ENCODE measurements at regions not wholly inside any gene's neighbourhood (a gene's known extent, or its start where the extent isn't known, plus 50 kb on each side); places are given as distances from the start of the nearest gene placed in this dataset.
"Not testable (repeated sequence)": the region's sequence is repeated elsewhere in the genome, so short reads cannot be mapped to it uniquely, and the experiment has no call there.

DNA sequence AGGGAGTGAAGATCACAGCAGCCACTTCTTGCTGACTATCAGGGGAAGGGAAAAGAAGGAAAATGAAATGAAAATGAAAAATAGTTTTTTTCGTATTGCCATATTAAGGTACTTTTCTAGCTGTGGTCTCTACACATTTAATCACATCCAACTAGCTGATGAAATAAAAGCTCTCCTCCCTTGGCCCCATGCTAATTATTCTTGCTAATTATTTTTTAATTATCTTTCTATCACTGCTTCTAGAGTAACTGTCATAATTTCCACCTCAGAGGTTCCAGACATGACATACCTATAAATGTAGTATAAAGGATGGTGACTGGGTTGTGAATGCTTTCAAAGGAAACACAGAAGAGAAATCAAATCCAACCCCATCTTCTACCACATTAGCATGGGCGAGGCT lies 334.1 kb upstream of the MAN1A1 start:
- no peak for DNase-seq

DNA sequence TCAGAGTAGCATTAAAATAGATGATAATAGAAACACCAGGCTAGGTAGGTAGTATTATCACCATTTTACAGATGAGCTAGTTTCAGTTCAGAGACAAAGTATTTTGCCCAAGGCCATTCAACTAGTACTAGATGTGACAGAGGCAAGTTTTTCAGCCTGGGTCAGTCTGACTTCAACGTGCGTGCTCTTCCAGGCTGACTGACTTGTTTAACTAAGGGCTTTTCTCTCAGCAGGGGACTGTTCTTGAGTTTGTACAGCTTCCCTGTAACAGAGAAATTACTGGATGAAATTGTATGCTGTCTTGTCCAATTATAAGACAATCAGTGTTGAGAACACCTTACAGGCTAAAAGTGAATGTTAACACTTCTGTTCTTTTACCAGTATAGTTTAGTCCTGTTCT lies 333.5 kb upstream of the MAN1A1 start:
- no peak for DNase-seq

- DNase-seq = no peak
These were observed 329.4 kb upstream of the MAN1A1 start for GRCh38 chr6:119678961-119679360.

- DNase-seq = no peak
These were observed 327.8 kb upstream of the MAN1A1 start for GRCh38 chr6:119677384-119677783.

- no peak for DNase-seq
These were observed 327.4 kb upstream of the MAN1A1 start for GRCh38 chr6:119676961-119677360.

- DNase-seq = no peak
These were observed 326.7 kb upstream of the MAN1A1 start for GRCh38 chr6:119676230-119676629.

DNA sequence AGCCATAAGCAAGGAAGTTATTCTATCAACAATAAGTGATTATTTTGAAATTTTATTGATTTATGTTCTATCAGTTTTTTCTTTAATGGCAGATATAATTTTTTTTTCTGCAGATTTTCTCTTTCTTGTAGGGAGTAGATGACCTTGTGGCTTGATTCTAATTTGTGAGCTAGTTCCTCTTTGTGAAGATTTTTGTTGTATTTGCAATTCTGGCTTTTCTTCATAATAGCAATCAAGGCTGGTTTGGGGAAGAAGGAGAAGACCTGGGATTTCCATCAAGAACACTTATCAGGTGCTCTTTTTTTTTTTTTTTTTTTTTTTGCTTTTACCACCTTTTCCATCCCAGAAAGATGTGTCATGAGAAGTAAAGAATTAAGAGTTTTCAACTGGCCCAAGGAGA lies 324.2 kb upstream of the MAN1A1 start:
- no peak for DNase-seq

GRCh38 chr6:119672725-119673124 lies 323.2 kb upstream of the MAN1A1 start:
- no peak for DNase-seq

- DNase-seq = no peak
These were observed 321.5 kb upstream of the MAN1A1 start for GRCh38 chr6:119671105-119671504.

- DNase-seq = no peak
These were observed 319.7 kb upstream of the MAN1A1 start for GRCh38 chr6:119669221-119669620.

DNA sequence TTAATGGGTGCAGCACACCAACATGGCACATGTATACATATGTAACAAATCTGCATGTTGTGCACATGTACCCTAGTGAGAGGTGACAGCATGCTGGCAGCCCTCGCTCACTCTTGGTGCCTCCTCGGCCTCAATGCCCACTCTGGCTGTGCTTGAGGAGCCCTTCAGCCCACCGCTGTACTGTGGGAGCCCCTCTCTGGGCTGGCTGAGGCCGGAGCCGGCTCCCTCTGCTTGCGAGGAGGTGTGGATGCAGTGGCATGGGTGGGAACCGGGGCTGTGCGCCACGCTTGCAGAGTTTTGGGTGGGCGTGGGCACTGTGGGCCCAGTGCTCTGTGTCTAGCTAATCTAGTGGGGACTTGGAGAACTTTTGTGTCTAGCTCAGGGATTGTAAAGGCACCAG lies 315.9 kb upstream of the MAN1A1 start:
- DNase-seq = not testable (repeated sequence)

- no peak for DNase-seq
These were observed 312.1 kb upstream of the MAN1A1 start for GRCh38 chr6:119661628-119662027.

- DNase-seq = no peak
These were observed 311.5 kb upstream of the MAN1A1 start for GRCh38 chr6:119661078-119661477.

DNA sequence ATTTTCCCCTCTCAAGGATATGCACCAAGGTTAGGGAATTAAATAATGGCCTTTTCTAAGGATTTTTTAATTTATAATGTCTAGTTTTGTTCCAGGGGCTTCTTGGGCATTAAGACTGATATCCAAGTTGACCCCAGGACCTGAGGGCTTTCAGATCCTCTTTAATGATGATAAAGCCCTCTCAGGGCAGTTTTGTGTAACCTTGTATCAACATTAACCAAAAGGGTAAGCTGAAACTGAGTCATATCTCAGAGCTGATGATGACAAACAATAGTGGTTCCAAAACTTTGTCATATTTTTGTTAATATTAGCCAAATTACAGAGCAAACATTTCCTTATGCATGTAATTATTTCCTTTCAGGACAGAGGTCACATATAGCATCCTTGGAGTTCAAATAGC lies 309.4 kb upstream of the MAN1A1 start:
- DNase-seq = no peak

DNA sequence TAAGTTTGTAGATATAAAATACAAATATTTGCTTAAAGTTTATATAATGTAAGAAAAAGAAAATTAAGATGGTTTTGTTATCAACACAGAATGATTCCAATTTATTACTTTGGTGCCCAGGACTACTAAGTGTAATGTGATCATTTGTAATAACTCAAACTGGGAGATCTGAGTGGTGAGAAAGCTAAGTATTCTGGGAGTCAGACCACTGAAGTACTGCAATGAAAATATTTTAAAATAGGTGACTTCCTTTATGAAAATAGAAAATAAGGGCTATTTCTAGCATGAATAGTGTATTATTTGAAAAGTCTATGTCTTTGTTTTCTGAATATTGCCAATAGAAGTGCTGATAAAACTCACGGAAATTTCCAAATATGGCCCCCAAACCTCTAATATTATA lies 305.6 kb upstream of the MAN1A1 start:
- DNase-seq = no peak

- no peak for DNase-seq
These were observed 303.8 kb upstream of the MAN1A1 start for GRCh38 chr6:119653329-119653728.

- no peak for DNase-seq
These were observed 300.0 kb upstream of the MAN1A1 start for GRCh38 chr6:119649531-119649930.

GRCh38 chr6:119647309-119647708 lies 297.7 kb upstream of the MAN1A1 start:
- no peak for DNase-seq

DNA sequence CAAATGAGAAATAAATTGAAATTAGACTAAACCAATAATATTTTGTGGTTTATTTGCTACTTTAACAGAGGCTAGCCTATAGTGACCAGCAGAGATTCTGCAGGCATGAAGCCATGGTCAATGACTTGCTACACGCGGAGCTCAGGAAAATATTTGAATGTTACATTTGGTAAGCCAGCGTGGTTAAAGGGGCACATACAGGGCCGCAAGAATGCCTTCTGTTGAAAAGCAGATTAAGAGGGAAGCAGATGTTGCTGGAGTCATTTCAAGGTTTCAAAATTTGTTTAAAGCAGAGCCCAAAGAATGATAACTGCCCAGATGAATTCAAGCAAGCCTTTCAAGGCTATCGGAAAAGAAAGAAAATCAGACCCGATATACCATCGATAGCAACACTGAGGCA lies 294.3 kb upstream of the MAN1A1 start:
- no peak for DNase-seq

DNA sequence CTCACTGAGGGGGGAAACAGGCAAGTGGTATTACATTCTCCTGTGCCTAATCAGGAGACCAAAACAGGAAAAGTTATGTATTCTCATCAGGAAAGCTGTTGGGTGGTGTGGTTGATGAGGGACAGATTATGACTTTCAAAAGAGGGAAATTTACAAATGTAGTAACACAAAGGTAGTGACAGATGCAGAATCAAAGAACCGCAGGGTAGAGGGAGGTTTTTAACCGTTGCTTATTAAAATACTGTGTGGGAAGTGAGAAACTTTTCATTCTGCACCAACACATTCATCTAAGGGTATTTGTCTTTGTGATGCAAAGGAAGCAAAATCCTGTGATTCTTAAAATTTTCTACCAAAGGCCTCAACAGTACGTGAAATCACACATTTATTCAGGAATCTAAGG lies 288.2 kb upstream of the MAN1A1 start:
- DNase-seq = no peak

- DNase-seq = no peak
These were observed 286.5 kb upstream of the MAN1A1 start for GRCh38 chr6:119636060-119636459.

DNA sequence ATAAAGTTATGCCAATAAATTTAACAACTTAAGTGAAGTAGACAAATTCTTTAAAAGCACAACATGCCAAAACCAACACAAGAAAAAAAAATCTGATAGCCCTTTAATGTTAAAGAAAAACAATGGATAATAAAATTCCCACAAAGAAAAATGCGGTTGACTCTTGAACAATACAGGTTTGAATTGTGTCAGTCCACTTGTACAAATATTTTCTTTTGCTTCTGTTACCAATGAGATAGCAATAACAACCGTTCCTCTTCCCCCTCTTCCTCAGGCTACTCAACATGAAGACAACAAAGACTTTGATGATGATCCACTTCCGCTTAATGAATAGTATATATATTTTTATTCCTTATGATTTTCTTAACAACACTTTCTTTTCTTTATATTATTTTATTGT lies 283.9 kb upstream of the MAN1A1 start:
- DNase-seq = no peak

DNA sequence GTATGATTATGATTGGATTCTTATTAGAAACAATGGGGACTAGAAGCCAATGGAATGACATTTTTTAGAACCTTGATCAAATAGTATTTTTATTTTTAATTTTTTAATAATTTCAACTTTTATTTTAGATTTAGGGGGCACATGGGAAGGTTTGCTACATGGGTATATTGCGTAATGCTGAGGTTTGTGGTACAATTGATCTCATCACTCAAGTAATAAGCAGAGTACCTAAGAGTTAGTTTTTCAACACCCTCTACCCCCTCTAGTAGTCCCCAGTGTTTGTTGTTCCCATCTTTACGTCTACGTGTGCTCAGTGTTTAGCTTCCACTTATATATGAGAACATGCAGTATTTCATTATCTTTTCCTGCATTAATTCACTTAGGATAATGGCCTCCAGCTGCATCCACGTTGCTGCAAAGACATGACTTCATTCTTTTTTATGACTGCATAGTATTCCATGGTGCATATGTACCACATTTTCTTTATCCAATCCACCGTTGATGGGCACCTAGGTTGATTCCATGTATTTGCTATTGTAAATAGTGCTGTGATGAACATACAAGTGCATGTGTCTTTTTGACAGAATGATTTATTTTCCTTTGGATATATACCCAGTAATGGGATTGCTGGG lies 281.1 kb upstream of the MAN1A1 start:
- DNase-seq = no peak

- DNase-seq = no peak
These were observed 279.4 kb upstream of the MAN1A1 start for GRCh38 chr6:119628691-119629594.

All from activated CD4-positive, CD25-positive, alpha-beta regulatory T cell (primary cell).